OCI-LY7 (cell line): ENCODE measurements at regions not wholly inside any gene's neighbourhood (a gene's known extent, or its start where the extent isn't known, plus 50 kb on each side); places are given as distances from the start of the nearest gene placed in this dataset.

ENCODE experiments used
- BruUV-seq: library from RNA; stranded (reverse); fragments of 400-500 nt; replicated peaks from 2 replicates; lab custom pipeline; 2021; lab: Mats Ljungman, UMichigan
- CTCF ChIA-PET: fragments of 300-600 bp; sonication (Branson Sonifier 250); formaldehyde crosslinking; loops from one replicate; lab custom pipeline; 2022; ENCODE audit warnings: antibody characterized with exemption; ENCODE audit not compliant: unreplicated experiment; lab: Charles Lee
- POLR2A ChIA-PET: fragments of 300-600 bp; sonication (Branson Sonifier 250); formaldehyde crosslinking; loops from one replicate; lab custom pipeline; 2022; ENCODE audit warnings: antibody characterized with exemption; lab: Charles Lee
- DNase-seq: peaks from one replicate; pipeline ENCODE4 v3.0.0-alpha.2; 2015; ENCODE audit warnings: low spot score
- H2AFZ ChIP-seq: fragments of 200-600 bp; sonication (generic), shearing (Covaris generic); 2 replicates; pipeline ENCODE4 v1.6.1; 2014; ENCODE audit warnings: mild to moderate bottlenecking, antibody characterized with exemption, low read length, moderate library complexity
- H3K27ac ChIP-seq: fragments of 200-600 bp; sonication (generic); 2 replicates; pipeline ENCODE4 v1.5.1; 2014; ENCODE audit warnings: mixed run types, low read depth, mild to moderate bottlenecking, moderate library complexity, low read length, inconsistent platforms; ENCODE audit not compliant: poor library complexity, severe bottlenecking
- H3K36me3 ChIP-seq: fragments of 200-600 bp; sonication (generic); 2 replicates; pipeline ENCODE4 v1.6.1; 2014; ENCODE audit warnings: mild to moderate bottlenecking, antibody characterized with exemption, low read length, moderate library complexity, mixed read lengths; ENCODE audit not compliant: insufficient read depth
- H3K4me1 ChIP-seq: fragments of 200-600 bp; sonication (generic); 2 replicates; pipeline ENCODE4 v1.5.1; 2014; ENCODE audit warnings: mild to moderate bottlenecking, low read length; ENCODE audit not compliant: insufficient read depth, poor library complexity, severe bottlenecking
- H3K4me2 ChIP-seq: fragments of 200-600 bp; sonication (generic); 2 replicates; pipeline ENCODE4 v1.6.1; 2014; ENCODE audit warnings: mild to moderate bottlenecking, low read length
- H3K4me3 ChIP-seq: fragments of 200-600 bp; sonication (generic); 2 replicates; pipeline ENCODE4 v1.5.1; 2014; ENCODE audit warnings: mild to moderate bottlenecking, low read depth, low read length; ENCODE audit not compliant: poor library complexity, severe bottlenecking
- H3K79me2 ChIP-seq: fragments of 200-600 bp; sonication (generic); 2 replicates; pipeline ENCODE4 v1.6.1; 2016; ENCODE audit warnings: low read depth, mild to moderate bottlenecking, low read length, moderate library complexity, mixed read lengths; ENCODE audit not compliant: insufficient read depth
- H3K9me2 ChIP-seq: fragments of 200-600 bp; sonication (generic); 2 replicates; pipeline ENCODE4 v1.6.1; 2016; ENCODE audit warnings: mild to moderate bottlenecking, low read length, mixed read lengths; ENCODE audit not compliant: insufficient read depth
- H3K9me3 ChIP-seq: fragments of 200-600 bp; sonication (generic); 2 replicates; pipeline ENCODE4 v1.6.1; 2014; ENCODE audit warnings: mild to moderate bottlenecking, mixed run types, low read length, mixed read lengths
- H4K20me1 ChIP-seq: fragments of 200-600 bp; sonication (generic); 2 replicates; pipeline ENCODE4 v1.6.1; 2014; ENCODE audit warnings: mild to moderate bottlenecking, antibody characterized with exemption, low read length, moderate library complexity, mixed read lengths; ENCODE audit not compliant: insufficient read depth
- EZH2phosphoT487 ChIP-seq: fragments of 200-600 bp; sonication (generic); IDR thresholded peaks from 2 replicates; pipeline ENCODE4 v1.6.1; 2018; ENCODE audit warnings: low read depth, borderline replicate concordance, mild to moderate bottlenecking, mixed run types, antibody characterized with exemption, low read length, moderate library complexity, mixed read lengths
- intact Hi-C: fragments of 100-400 bp; cut with micrococcal nuclease; formaldehyde crosslinking; loops from one replicate; pipeline ENCODE4 v1.10.0; 2022; ENCODE audit not compliant: unreplicated experiment
- TF ChIP-seq, protein P1 (sequence below): fragments of 200-600 bp; sonication (generic); conservative IDR thresholded peaks from 2 replicates; pipeline ENCODE4 v1.5.1; 2014; ENCODE audit warnings: mild to moderate bottlenecking, antibody characterized with exemption, low read length, moderate library complexity, mixed read lengths

DNA sequence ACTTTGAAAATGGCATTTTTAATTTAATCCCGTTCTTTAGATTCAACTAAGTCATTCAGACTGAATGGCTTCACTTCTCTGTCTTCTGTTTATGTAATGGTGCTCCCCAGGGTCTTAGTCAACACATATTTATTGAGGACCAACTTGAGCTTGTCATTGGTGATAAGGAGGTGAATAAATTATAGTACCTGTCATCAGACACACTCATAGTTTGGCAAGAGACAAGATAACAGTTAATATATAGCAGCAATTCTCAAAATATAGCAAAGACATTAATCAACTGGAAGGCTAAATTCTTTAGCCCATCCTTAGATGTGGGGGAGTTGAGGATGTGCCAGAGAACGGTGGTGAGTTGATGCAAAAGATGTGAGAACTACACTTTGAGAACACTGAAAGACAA, 78.4 kb downstream of the MACIR start:
- TF ChIP-seq, protein P1, sequence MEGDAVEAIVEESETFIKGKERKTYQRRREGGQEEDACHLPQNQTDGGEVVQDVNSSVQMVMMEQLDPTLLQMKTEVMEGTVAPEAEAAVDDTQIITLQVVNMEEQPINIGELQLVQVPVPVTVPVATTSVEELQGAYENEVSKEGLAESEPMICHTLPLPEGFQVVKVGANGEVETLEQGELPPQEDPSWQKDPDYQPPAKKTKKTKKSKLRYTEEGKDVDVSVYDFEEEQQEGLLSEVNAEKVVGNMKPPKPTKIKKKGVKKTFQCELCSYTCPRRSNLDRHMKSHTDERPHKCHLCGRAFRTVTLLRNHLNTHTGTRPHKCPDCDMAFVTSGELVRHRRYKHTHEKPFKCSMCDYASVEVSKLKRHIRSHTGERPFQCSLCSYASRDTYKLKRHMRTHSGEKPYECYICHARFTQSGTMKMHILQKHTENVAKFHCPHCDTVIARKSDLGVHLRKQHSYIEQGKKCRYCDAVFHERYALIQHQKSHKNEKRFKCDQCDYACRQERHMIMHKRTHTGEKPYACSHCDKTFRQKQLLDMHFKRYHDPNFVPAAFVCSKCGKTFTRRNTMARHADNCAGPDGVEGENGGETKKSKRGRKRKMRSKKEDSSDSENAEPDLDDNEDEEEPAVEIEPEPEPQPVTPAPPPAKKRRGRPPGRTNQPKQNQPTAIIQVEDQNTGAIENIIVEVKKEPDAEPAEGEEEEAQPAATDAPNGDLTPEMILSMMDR = no peak
- no peak for TF ChIP-seq EZH2phosphoT487
- Histone ChIP-seq H3K27ac (no peak overlapping the region), H3K9me2 (no peaks in the 10 kb centered on the region), H2AFZ (no peak overlapping the region), H3K4me1 (no peaks in the 10 kb centered on the region), H3K4me2 (no peak overlapping the region), H4K20me1 (no peaks in the 10 kb centered on the region), H3K79me2 (no peaks in the 10 kb centered on the region), H3K4me3 (no peak overlapping the region), H3K36me3 (no peaks in the 10 kb centered on the region), H3K9me3 (no peaks in the 10 kb centered on the region)
- ChIA-PET POLR2A (no interaction called here), CTCF (no interaction called here)
- BruUV-seq = no TSS peak
- no peak for DNase-seq
- intact Hi-C loops = no loop called here

DNA sequence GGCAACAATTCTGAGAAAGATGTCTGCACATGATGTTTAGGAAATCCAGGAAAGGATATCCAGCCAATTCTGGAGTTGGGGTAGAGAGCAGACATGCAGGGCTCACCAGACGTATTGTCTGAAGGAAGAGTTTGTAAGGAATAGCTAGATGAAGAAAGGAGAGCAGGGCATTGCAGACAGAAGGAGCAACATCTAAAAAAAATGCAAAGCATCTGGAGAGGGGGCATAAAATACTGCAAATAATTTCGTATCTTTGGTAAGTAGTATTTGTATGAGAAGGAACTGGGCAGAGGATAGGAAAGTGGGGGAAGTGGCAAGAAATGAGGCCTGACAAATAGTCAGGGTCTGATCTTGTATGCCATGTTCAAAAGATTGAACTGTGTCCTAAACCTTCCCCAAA, 74.8 kb downstream of the MACIR start:
- no peak for TF ChIP-seq EZH2phosphoT487
- TF ChIP-seq, protein P1 = no peak
- no TSS peak for BruUV-seq

DNA sequence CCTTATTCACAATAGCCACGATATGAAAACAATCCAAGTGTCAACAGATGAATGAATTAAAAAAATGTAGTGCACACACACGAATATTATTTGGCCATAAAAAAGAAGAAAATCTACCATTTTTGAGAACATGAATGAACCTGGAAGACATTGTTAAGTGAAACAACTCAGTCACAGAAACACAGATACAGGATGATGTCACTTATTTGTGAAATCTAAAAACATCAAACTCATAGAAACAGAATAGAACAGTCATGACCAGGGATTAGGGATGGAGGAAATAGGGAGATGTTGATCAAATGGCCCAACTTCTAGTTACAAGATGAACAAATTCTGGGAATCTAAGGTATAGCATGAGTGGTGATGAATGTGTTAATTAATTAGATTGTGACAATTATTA, 72.3 kb downstream of the MACIR start:
- Histone ChIP-seq H3K4me3 (no peak overlapping the region), H3K36me3 (no peaks in the 10 kb centered on the region), H3K27ac (no peak overlapping the region), H3K9me2 (no peaks in the 10 kb centered on the region), H3K9me3 (no peaks in the 10 kb centered on the region), H3K4me2 (no peak overlapping the region), H3K79me2 (no peaks in the 10 kb centered on the region), H2AFZ (no peak overlapping the region), H4K20me1 (no peaks in the 10 kb centered on the region), H3K4me1 (no peaks in the 10 kb centered on the region)
- intact Hi-C loops = no loop called here
- ChIA-PET POLR2A (no interaction called here), CTCF (no interaction called here)
- no peak for DNase-seq
- BruUV-seq = no TSS peak
- TF ChIP-seq, protein P1 = no peak
- TF ChIP-seq EZH2phosphoT487 = no peak

More for the DNA sequence above, 74.8 kb downstream of the MACIR start:
- Histone ChIP-seq H3K27ac (no peak overlapping the region), H3K4me1 (no peaks in the 10 kb centered on the region), H3K4me2 (no peak overlapping the region), H2AFZ (no peak overlapping the region), H3K36me3 (no peaks in the 10 kb centered on the region), H3K4me3 (no peak overlapping the region), H3K9me3 (no peaks in the 10 kb centered on the region), H3K79me2 (no peaks in the 10 kb centered on the region), H3K9me2 (no peaks in the 10 kb centered on the region), H4K20me1 (no peaks in the 10 kb centered on the region)
- DNase-seq = no peak
- POLR2A ChIA-PET = no interaction called here
- intact Hi-C loops = no loop called here
- CTCF ChIA-PET = no interaction called here
